GM21723 (cell line): ENCODE measurements at regions not wholly inside any gene's neighbourhood (a gene's known extent, or its start where the extent isn't known, plus 50 kb on each side); places are given as distances from the start of the nearest gene placed in this dataset.
"Not testable (repeated sequence)": the region's sequence is repeated elsewhere in the genome, so short reads cannot be mapped to it uniquely, and the experiment has no call there.

Experiments
- ATAC-seq: cut with Tn5 transposase; IDR thresholded peaks from one replicate; pipeline ENCODE4 v1.9.1; 2021; ENCODE audit warnings: mild to moderate bottlenecking, moderate library complexity; ENCODE audit not compliant: unreplicated experiment

DNA sequence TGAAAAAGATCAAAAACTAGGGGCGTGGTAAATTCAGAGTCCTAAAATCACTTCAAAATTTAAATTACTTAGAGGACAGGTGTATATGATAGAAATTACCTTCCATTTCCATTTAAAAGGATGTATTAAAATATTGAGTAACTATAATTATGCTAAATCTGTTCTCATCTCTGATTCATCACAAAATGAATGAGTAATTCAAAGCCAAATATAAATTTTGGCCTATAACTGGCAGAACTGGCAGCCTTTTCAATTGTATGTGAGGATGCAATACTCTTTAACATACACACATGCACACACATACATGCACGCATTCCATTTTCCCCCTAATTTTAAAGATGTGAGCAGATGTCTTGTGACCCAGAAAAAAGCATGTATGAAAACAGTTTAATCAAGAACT, 194.6 kb downstream of the EPM2A start:
- no peak for ATAC-seq

DNA sequence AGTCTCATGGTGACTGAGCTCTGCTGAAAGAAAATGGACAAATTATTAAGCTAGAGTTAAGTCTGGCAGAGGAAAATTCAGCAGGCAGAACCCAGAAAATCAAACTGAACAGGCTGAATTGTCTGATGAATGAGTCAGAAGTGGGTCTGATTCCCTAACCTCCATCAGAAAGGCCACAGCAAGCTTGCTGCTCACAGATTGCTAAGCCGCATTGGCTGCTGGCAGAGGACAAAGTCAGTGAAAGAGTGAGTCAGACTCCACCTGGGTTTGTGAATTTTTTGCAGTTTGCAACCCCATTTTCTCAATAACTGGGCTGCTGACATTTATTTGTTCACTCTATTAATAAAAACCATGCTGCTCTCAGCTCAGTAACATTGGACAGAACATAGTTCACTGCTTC, 191.3 kb downstream of the EPM2A start:
- no peak for ATAC-seq

DNA sequence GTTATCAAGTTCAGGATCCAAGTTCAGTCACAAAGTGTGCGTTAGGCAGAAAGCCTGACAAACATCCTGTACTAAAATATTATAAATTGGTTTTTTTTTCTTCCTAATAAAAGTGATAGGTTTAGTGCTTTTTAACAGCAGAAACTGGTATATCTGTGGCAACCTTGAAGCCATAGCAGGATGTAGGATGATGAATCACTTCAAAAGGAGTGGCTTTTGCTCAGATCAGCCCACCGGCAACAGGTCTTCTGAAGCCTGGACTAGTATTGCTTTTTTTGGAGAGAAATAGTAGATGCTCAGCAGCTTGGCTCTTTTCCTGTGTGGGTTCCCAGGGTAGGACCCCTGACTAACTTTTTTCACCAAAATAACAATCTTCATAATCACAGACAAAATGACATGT, 190.8 kb downstream of the EPM2A start:
- ATAC-seq: no peak

DNA sequence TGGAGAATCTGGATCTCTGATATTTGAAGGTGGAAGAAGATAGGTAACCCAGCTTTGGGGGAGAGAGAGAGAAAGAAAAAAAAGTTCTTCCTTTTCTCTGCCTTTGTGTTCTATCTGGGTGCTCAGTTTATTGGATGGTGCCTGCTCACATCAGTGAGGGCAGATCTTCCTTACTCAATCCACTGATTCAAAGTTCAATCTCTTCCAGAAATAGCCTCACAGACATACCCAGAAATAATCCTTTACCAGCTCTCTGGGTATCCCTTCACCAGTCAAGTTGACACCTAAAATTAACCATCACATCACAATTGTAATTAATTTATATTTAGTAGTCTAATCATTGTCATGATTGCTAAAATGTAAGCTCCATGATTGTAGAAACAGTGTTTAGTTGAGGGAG, 189.1 kb downstream of the EPM2A start:
- ATAC-seq: no peak

DNA sequence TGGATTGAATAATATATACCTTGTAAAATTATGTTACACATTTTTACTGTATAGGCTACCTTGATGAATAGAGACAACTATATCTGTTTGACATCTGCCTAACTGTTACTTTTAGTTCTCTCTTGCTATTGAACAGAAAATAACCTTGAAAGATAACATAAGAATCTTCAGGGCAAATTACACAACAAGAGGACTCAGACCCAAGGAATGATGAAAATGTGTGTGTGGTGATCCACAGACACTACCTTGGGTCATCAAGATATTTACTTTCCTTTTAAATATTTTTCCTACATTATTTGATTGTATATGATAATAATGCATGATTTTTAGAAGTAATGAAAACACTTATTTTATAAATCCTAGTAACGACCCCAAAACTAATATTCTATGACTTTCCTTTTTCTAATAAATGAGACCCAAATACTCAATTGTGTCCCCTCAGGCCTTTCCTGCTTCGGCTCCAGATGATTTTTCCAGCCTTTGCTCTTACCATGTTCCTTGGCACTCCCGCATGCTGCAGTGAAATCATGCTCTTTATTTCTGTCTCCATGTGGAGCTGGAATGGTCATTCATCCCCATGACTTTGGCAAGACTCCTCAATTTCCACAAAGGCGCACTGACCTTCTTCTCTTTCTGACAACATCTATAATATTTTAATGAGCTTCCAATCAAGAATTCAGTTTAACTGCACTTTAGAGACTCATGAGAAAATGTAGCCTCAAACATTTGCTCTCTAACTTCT, 187.6 kb downstream of the EPM2A start:
- ATAC-seq: no peak

DNA sequence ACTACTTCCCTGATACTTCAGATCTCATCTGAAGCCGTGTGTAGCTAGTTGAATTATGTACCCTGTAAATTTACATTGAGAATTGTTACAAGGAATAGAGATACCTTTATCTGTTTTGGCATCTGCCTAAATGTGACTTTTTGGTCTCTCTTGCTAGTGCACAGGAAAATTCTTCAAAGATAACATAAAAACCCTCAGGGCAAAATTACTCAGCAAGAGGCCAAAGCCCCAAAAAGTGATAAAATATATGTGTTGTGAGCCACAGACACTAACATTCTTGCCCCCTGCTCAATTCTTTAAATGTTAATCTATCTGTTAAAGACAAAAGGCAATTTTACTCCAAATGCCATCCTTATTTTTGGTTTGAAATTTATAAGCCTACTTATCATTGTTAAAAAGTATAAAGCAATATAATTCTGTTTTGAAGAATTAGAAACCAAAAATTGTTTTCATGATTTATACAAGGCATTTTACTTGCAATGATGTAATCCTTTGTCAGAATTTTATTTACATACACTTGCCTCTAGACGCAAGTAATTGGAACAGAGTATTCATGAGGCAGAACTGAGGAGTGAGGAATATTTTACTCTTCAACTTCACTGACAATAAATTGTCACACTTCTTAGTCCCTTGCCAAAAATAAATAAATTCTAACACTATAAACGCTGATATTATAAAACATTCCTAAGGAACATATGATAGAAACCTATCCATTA, 186.2 kb downstream of the EPM2A start:
- no peak for ATAC-seq

DNA sequence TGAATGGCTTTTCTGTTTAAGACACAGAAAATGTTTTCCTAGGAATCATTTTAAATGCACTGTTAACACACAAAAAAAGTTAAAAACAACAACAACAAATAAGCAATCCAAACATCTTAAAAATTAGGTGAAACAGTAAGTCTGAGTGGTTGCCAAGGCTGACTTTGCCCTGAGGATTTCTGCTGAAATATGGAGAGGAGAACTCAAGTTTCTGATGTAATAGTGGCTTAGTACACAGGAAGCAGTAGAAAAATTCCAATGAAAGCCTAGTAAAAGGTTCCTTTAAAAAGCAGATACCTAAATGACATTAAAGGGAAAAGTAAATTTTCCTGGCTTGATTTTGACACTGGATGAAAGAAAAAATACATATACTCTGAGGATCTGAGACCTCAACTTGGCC, 184.2 kb downstream of the EPM2A start:
- ATAC-seq: no peak

DNA sequence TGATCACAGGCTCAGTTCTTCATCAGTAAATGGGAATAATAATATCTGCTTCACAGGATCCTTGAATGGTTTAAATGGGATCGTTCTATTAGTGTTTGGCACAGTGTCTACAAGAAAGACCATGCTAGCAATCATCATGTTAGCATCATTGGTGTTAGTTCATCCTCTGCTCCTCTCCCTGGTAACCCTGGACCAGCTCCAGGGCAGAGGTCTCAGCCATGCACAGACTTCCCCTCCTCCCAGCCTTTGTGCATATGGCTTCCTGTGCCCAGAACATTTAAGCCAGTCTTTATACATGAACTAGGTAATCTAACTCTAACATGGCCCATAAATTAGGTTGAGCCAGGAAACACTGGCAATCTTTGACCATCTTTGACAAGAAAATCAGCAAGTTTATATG, 180.2 kb downstream of the EPM2A start:
- no peak for ATAC-seq

DNA sequence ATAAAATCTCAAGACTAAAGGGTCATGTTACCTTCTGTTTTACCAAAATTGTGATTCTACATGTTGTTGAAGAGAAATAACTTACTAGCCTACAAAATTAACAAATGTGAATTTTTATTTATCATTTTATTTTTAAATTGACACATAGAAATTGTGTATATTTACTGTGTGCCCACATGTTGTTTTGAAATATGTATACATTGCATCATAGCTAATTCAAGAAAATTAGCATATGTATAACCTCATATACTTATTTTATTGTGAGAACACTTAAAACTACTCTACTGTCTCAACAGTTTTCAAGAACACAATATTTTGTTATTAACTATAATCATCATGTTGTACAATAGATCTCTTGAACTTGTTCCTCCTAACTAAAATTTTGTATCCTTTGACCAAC, 177.8 kb downstream of the EPM2A start:
- no peak for ATAC-seq

DNA sequence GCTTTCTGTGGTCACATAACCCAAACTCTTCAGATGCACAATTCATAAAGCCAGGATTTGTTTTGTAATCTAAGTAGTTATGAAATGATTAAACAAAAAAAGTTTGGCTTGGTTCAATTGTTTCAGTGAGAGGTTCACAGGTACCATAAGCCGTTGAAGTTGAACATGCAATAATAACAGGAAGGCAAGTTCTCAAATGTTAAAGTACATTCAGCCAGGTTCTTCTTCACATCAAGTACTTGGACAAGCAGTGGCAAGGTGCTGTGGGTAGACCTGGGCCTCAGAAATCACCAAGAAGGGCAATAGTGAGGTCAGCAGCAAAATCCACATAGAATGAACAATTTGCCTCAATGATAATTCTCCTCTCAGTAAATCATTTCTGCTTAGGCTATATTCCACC, 175.5 kb downstream of the EPM2A start:
- ATAC-seq: no peak

DNA sequence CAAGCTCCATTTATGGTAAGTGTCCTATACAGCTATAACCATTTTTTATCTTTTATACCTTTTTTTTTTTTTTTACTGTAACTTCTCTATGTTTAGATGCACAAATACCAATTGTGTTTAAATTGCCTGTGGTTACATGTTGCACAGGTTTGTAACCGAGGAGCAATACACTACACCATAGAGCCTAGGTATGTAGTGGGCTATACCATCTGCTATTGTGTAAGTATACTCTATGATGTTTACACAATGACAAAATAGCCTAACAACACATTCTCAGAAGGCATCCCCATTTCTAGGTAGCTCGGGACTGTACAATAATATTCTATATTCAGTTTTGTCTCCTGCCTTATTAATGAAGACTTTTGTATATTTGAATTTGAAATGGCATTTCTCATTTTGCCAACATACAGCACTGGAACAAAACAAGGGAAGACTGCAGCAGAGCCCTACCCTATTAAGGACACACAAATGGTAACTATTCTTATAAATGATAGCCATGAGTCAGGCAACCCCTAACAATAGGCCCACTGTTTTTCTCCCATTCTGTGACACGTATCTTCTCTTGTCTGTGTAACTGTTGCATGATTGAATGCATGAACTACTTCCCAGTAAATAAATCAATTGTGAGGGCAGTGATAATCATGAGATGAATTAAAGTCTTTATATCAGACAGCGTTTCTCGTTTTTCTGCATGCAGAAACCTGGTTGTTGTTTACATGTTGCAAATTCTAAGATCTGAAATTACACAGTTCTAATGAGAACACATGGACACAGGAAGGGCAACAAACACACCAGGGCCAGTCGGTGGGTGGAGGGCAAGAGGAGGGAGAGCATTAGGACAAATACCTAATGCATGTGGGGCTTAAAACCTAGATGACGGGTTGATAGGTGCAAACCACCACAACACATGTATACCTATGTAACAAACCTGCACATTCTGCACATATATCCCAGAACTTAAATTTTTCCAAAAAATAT, 173.9 kb downstream of the EPM2A start:
- no peak for ATAC-seq

DNA sequence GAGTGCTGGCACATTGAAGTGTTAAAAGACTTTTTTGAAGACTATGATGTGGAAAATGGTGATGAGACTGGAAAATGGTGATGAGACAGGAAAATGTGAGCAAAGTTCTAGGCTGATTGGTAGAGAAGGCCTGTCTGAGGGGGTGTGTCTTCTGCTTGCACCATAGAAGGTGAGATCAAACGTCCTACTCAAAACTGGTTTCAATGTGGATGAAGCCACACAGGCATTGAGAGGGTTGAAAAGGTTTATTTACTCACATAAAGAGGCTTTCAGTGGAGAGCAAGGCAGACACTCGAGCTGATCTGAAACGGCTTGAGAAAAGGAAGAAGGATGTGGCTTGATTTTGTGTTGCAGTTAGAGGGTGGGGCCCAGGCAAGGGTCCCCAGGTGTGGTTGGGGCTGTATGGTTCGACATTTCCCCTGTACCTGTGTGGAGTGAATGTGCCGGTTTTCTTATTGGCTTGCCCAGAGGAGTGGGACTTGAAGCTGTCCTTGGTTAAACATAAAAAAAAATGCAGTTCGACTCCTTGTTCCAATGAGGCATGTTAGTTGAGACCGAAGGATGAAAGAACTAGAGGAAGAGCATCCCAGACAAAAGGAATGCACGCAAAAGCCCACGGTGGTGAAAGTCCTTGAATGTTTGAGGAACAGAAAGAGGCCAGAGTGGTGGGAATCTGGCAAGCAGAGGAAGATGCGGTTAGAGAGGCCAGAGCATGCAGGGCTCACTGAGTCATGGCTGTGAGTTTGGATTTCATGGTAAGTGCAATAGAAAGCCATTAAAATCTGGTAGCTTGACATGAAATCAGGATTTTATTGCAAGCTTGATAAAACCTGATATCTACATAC, 172.3 kb downstream of the EPM2A start:
- ATAC-seq: no peak

DNA sequence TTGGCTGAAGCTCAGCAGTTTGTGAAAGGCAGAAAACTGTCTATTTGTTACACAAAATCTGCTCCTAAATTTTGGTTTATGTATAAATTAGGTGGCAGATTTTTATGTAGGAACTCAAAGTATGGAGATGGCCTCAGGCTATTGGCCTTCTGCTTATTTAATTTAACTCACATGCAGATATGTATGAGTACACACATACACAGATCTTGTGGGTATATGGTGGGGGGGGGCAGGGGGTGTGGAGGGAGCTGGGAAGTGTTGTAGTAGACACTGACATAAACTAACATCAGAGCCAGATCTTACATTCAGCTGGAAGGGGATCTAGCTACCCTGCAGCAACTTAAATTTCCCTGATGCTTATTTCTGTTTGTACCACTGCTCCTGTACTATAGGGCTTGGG, 170.8 kb downstream of the EPM2A start:
- no peak for ATAC-seq

DNA sequence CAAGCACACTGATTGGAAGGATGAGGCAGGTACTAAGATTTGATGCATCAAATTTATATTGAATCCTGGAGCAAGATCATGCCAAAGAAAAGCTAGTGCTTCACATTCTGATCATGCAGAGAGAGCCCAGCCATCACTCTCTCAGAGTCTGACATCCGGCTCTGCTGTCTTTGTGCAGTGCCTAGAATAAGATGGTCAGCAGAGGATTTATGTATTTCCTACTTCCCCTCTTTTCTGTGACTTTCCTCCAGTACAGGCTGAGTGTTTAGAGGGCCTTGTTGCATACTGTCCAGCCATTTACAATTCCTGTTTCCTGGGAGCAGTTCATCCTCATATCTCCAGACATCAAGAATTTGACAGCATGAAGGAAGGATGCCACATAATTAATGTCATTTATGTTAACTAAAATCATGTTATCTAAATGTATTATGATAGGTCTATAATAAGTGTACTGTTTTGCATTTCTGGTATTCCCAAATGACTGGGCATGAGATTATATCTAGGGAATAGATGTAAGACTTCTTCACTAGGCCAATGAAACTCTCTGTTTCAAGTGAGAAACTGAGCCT, 167.6 kb downstream of the EPM2A start:
- ATAC-seq: no peak

DNA sequence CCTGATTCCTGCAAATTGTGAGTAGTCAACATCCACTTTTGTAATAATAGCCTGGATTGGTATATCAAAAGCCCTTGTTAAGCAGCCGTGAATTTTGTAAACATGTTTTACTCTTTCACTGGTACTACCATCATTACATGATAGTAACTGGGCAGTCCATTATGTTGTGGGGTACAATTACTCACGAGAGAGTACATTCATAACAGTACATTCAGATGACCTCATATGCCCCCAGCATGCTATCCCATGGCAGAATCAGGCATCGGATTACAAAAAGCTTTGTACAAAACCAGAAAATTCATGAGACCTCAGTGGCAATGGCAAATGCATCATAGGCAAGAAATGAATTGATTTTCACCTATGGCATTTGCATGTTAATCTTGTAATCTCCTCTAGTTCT, 166.2 kb downstream of the EPM2A start:
- ATAC-seq: no peak

DNA sequence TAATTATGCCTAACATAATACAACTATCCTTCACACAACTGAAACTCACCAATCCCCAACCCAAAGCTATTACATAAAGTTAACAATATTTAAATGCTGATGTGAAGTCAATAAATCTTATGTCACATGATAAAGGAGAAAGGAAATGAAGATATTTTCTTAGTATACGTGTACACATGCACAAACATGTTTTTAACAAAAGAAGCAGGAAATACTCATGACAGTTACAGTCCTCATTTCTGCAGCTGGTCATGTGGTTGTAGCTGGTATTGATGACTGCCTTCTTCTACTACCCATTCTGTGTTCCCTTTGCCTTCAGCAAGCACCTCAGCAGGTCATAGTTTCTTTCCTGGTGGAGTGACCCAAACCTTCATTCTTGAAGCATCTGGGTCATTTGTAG, 165.0 kb downstream of the EPM2A start:
- not testable (repeated sequence) for ATAC-seq

DNA sequence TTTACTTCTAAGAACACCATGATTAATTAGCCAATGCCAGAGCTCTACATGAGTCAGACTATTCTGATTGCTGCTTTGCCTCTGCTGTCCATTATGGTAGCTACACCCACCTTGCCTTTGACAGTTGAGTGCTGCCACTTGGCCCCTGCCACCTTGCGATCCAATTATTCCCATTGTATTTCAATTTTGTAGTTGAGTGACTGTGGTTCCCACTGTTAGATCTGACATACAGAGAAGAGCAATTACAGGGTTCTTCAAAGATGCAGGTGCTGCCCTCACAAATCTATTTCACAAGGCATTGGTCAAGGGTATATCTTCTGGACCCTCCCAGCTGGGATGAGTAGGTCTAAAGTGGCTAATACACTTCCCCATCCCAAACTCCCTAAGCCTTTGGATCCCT, 161.1 kb downstream of the EPM2A start:
- ATAC-seq: not testable (repeated sequence)
